Kasumi-1 (cell line): ENCODE measurements at regions not wholly inside any gene's neighbourhood (a gene's known extent, or its start where the extent isn't known, plus 50 kb on each side); places are given as distances from the start of the nearest gene placed in this dataset.
A peak's percentile ranks its signal among the peaks of the same experiment; 100 is the strongest.

ENCODE experiments used
- DNase-seq, 2 experiments: peaks; one replicate each; lab custom pipeline; 2025; lab: John Stamatoyannopoulos, UW

GRCh38 chr15:70262591-70263274 is 165.0 kb upstream of the TLE3 start:
- no peak for DNase-seq

GRCh38 chr15:70262171-70262570 is 164.5 kb upstream of the TLE3 start:
- no peak for DNase-seq

- DNase-seq = no peak
Observed at GRCh38 chr15:70261083-70261482, 163.4 kb upstream of the TLE3 start.

- DNase-seq = no peak
Observed at GRCh38 chr15:70260580-70260979, 162.9 kb upstream of the TLE3 start.

GRCh38 chr15:70259640-70260508 is 162.2 kb upstream of the TLE3 start:
- DNase-seq = peak in 1 of 2 experiments; percentile 4

- DNase-seq = peak; percentile 80 to 85
Observed at GRCh38 chr15:70259028-70259424, 161.3 kb upstream of the TLE3 start.

GRCh38 chr15:70258369-70259027 is 160.8 kb upstream of the TLE3 start:
- DNase-seq = peak; percentile 83 to 84

- DNase-seq = peak; percentile 30 to 41
Observed at GRCh38 chr15:70257573-70258248, 160.0 kb upstream of the TLE3 start.

GRCh38 chr15:70257047-70257446 is 159.3 kb upstream of the TLE3 start:
- no peak for DNase-seq

GRCh38 chr15:70254311-70254869 is 156.7 kb upstream of the TLE3 start:
- no peak for DNase-seq

GRCh38 chr15:70253461-70254156 is 155.9 kb upstream of the TLE3 start:
- DNase-seq = no peak

GRCh38 chr15:70252951-70253320 is 155.2 kb upstream of the TLE3 start:
- no peak for DNase-seq

GRCh38 chr15:70252056-70252950 is 154.6 kb upstream of the TLE3 start:
- no peak for DNase-seq

- no peak for DNase-seq
Observed at GRCh38 chr15:70251246-70251990, 153.7 kb upstream of the TLE3 start.

GRCh38 chr15:70250208-70251201 is 152.8 kb upstream of the TLE3 start:
- DNase-seq = no peak

GRCh38 chr15:70249616-70250015 is 151.9 kb upstream of the TLE3 start:
- no peak for DNase-seq

GRCh38 chr15:70248116-70249025 is 150.7 kb upstream of the TLE3 start:
- DNase-seq = no peak
